PFSK-1 (cell line): ENCODE measurements at regions not wholly inside any gene's neighbourhood (a gene's known extent, or its start where the extent isn't known, plus 50 kb on each side); places are given as distances from the start of the nearest gene placed in this dataset.

Source experiments
- POLR2AphosphoS5 ChIP-seq: IDR thresholded peaks from 2 replicates; pipeline ENCODE4 v1.6.1; 2012; ENCODE audit warnings: low read depth, mild to moderate bottlenecking, control low read depth, low read length, moderate library complexity
- REST ChIP-seq, 2 experiments: IDR thresholded peaks; 2 replicates each; pipeline versions ENCODE4 v1.6.1 to v1.8.0; 2011 to 2012; ENCODE audit warnings: low read depth in 2 of 2, low read length in 2 of 2, control low read depth in 1 of 2, inconsistent platforms in 1 of 2, mild to moderate bottlenecking in 1 of 2, moderate library complexity in 1 of 2; ENCODE audit not compliant: insufficient read depth in 1 of 2

- no peak for TF ChIP-seq POLR2AphosphoS5
- TF ChIP-seq REST (IDR thresholded peaks at IDR 0.05; ENCODE audit: insufficient read depth in 1 of 2, low read depth in 2 of 2, low read length in 2 of 2): no peak
These were observed 110.5 kb downstream of the ACKR3 start for GRCh38 chr2:236679884-236680860.
